WTC11 (cell line): ENCODE measurements at regions not wholly inside any gene's neighbourhood (a gene's known extent, or its start where the extent isn't known, plus 50 kb on each side); places are given as distances from the start of the nearest gene placed in this dataset.
"Not testable (repeated sequence)": the region's sequence is repeated elsewhere in the genome, so short reads cannot be mapped to it uniquely, and the experiment has no call there.

Source experiments
- ATAC-seq: fragments of 200-7000 bp; cut with Tn5 transposase; 2 replicates; pipeline ENCODE4 v1.10.0; 2021; ENCODE audit warnings: mild to moderate bottlenecking, moderate library complexity
- CTCF ChIA-PET: fragments of 300-600 bp; sonication (Branson Sonifier 250); formaldehyde crosslinking; loops from one replicate; lab custom pipeline; 2021; ENCODE audit warnings: antibody characterized with exemption; lab: Charles Lee
- POLR2A ChIA-PET: fragments of 350-600 bp; sonication (Branson Sonifier 250); formaldehyde crosslinking; loops from one replicate; lab custom pipeline; 2021; ENCODE audit warnings: antibody characterized with exemption; lab: Charles Lee
- DNase-seq: peaks from one replicate; pipeline ENCODE4 v3.0.0; 2021; ENCODE audit warnings: low spot score
- H3K27ac Mint-ChIP-seq: 2 replicates; pipeline ENCODE4 v1.8.0; 2021; ENCODE audit warnings: mixed read lengths
- H3K27me3 Mint-ChIP-seq: 2 replicates; pipeline ENCODE4 v1.8.0; 2021; ENCODE audit warnings: low read depth, mild to moderate bottlenecking, moderate library complexity, mixed read lengths
- H3K36me3 Mint-ChIP-seq: 2 replicates; pipeline ENCODE4 v1.8.0; 2021; ENCODE audit warnings: mixed read lengths
- H3K4me1 Mint-ChIP-seq: 2 replicates; pipeline ENCODE4 v1.8.0; 2022; ENCODE audit warnings: mixed read lengths
- H3K4me3 Mint-ChIP-seq: 2 replicates; pipeline ENCODE4 v1.8.0; 2021; ENCODE audit warnings: mild to moderate bottlenecking, moderate library complexity, mixed read lengths
- H3K9me3 Mint-ChIP-seq: 2 replicates; pipeline ENCODE4 v1.8.0; 2021; ENCODE audit warnings: mixed read lengths
- AFF4 ChIP-seq: sonication (generic); formaldehyde crosslinking; IDR thresholded peaks from 2 replicates; pipeline ENCODE4 v1.8.1; 2023; ENCODE audit warnings: mild to moderate bottlenecking, missing genetic modification reagents, borderline replicate concordance
- ATF1 ChIP-seq: sonication (generic); formaldehyde crosslinking; IDR thresholded peaks from 2 replicates; pipeline ENCODE4 v1.8.1; 2023; ENCODE audit warnings: mild to moderate bottlenecking, moderate library complexity, missing genetic modification reagents
- ERG ChIP-seq: fragments of 250-450 bp; sonication (Bioruptor Pico); IDR thresholded peaks from 2 replicates; pipeline ENCODE4 v1.8.0; 2021; ENCODE audit warnings: mild to moderate bottlenecking
- GTF2I ChIP-seq: fragments of 250-450 bp; sonication (Bioruptor Pico); conservative IDR thresholded peaks from 2 replicates; pipeline ENCODE4 v1.4.0; 2021; ENCODE audit warnings: mild to moderate bottlenecking
- JUN ChIP-seq: sonication (generic); formaldehyde crosslinking; IDR thresholded peaks from 2 replicates; pipeline ENCODE4 v1.8.0; 2023; ENCODE audit warnings: mild to moderate bottlenecking, missing genetic modification reagents
- MAX ChIP-seq: sonication (generic); formaldehyde crosslinking; IDR thresholded peaks from 2 replicates; pipeline ENCODE4 v1.8.0; 2022; ENCODE audit warnings: mild to moderate bottlenecking, missing genetic modification reagents
- PRDM15 ChIP-seq: sonication (generic); formaldehyde crosslinking; IDR thresholded peaks from 2 replicates; pipeline ENCODE4 v1.8.0; 2022; ENCODE audit warnings: missing genetic modification reagents
- TEAD1 ChIP-seq: sonication (generic); formaldehyde crosslinking; IDR thresholded peaks from 2 replicates; pipeline ENCODE4 v1.8.0; 2022; ENCODE audit warnings: mild to moderate bottlenecking, missing genetic modification reagents
- ZBTB43 ChIP-seq: sonication (generic); formaldehyde crosslinking; IDR thresholded peaks from 2 replicates; pipeline ENCODE4 v1.8.1; 2023; ENCODE audit warnings: mild to moderate bottlenecking, missing genetic modification reagents
- ZNF121 ChIP-seq: sonication (generic); formaldehyde crosslinking; IDR thresholded peaks from 2 replicates; pipeline ENCODE4 v1.8.0; 2023; ENCODE audit warnings: missing genetic modification reagents
- ZNF219 ChIP-seq: sonication (generic); formaldehyde crosslinking; IDR thresholded peaks from 2 replicates; pipeline ENCODE4 v1.8.0; 2023; ENCODE audit warnings: missing genetic modification reagents, mild to moderate bottlenecking, borderline replicate concordance
- ZNF263 ChIP-seq: sonication (generic); formaldehyde crosslinking; IDR thresholded peaks from 2 replicates; pipeline ENCODE4 v1.8.1; 2022; ENCODE audit warnings: low read depth, mild to moderate bottlenecking, moderate library complexity, missing genetic modification reagents
- ZNF532 ChIP-seq: fragments of 250-450 bp; sonication (Bioruptor Pico); IDR thresholded peaks from 2 replicates; pipeline ENCODE4 v1.9.0; 2021; ENCODE audit warnings: mild to moderate bottlenecking, borderline replicate concordance

- TF ChIP-seq ZBTB43 (CRISPR knock-in tag) (no peak), ZNF219 (CRISPR knock-in tag) (no peak), ZNF121 (CRISPR knock-in tag) (no peak)
Observed at GRCh38 chr19:23558541-23558940, 128.5 kb downstream of the ZNF675 start (continued).

- H3K27ac Mint-ChIP-seq, result no peak overlapping the region
- ATAC-seq (no peak), DNase-seq (no peak)
- peaks cover 38% of the 10 kb centered on the region for H3K36me3 Mint-ChIP-seq
- peaks cover 37% of the 10 kb centered on the region for H3K9me3 Mint-ChIP-seq
- H3K4me1 Mint-ChIP-seq, result no peaks in the 10 kb centered on the region
- H3K27me3 Mint-ChIP-seq, result peaks cover 8% of the 10 kb centered on the region; the same call in 1 of the 2 replicates
- ChIA-PET CTCF (no interaction called here), POLR2A (no interaction called here)
- TF ChIP-seq TEAD1 (CRISPR knock-in tag) (no peak), JUN (no peak), GTF2I (no peak), MAX (CRISPR knock-in tag) (no peak), ERG (CRISPR knock-in tag) (no peak), ATF1 (CRISPR knock-in tag) (no peak), ZNF532 (CRISPR knock-in tag) (no peak), ZNF263 (CRISPR knock-in tag) (no peak), AFF4 (CRISPR knock-in tag) (no peak)
- TF ChIP-seq, all 79 proteins: peak for 0
- no peak overlapping the region for H3K4me3 Mint-ChIP-seq
Observed at GRCh38 chr19:23557381-23557780, 129.6 kb downstream of the ZNF675 start.

GRCh38 chr19:23554548-23554947 lies 132.5 kb downstream of the ZNF675 start:
- Mint-ChIP-seq H3K27me3 (peaks cover 23% of the 10 kb centered on the region), H3K4me3 (no peak overlapping the region), H3K36me3 (peaks cover 40% of the 10 kb centered on the region), H3K4me1 (peaks cover 8% of the 10 kb centered on the region), H3K9me3 (peaks cover 14% of the 10 kb centered on the region), H3K27ac (no peak overlapping the region)
- ATAC-seq (no peak), DNase-seq (no peak)
- ChIA-PET CTCF (no interaction called here), POLR2A (no interaction called here)
- TF ChIP-seq PRDM15 (CRISPR knock-in tag), result no peak

GRCh38 chr19:23550102-23550501 lies 136.9 kb downstream of the ZNF675 start:
- POLR2A ChIA-PET, H3K27ac Mint-ChIP-seq, DNase-seq, CTCF ChIA-PET, H3K4me3 Mint-ChIP-seq: not testable (repeated sequence)
- peaks cover 49% of the 10 kb centered on the region for H3K27me3 Mint-ChIP-seq
- peaks cover 29% of the 10 kb centered on the region for H3K36me3 Mint-ChIP-seq
- peaks cover 11% of the 10 kb centered on the region for H3K4me1 Mint-ChIP-seq
- ATAC-seq, result peak; percentile 50
- H3K9me3 Mint-ChIP-seq, result peaks cover 25% of the 10 kb centered on the region
